OCI-LY7 (cell line): ENCODE measurements at regions not wholly inside any gene's neighbourhood (a gene's known extent, or its start where the extent isn't known, plus 50 kb on each side); places are given as distances from the start of the nearest gene placed in this dataset.
"Not testable (repeated sequence)": the region's sequence is repeated elsewhere in the genome, so short reads cannot be mapped to it uniquely, and the experiment has no call there.

Experiments
- EZH2phosphoT487 ChIP-seq: fragments of 200-600 bp; sonication (generic); IDR thresholded peaks from 2 replicates; pipeline ENCODE4 v1.6.1; 2018; ENCODE audit warnings: low read depth, borderline replicate concordance, mild to moderate bottlenecking, mixed run types, antibody characterized with exemption, low read length, moderate library complexity, mixed read lengths
- TF ChIP-seq, protein P1 (sequence below): fragments of 200-600 bp; sonication (generic); conservative IDR thresholded peaks from 2 replicates; pipeline ENCODE4 v1.5.1; 2014; ENCODE audit warnings: mild to moderate bottlenecking, antibody characterized with exemption, low read length, moderate library complexity, mixed read lengths

DNA sequence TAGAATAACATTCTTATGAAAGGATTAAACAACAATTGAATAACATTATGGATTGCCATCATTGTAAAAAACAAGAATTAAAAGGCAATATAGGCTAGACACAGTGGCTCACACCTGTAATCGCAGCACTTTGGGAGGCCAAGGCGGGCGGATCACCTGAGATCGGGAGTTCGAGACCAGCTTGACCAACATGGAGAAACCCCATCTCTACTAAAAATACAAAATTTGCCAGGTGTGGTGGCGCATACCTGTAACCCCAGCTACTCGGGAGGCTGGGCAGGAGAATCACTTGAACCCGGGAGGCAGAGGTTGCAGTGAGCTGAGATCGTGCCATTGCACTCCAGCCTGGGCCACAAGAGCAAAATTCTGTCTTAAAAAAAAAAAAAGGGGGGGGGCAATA, 63.2 kb downstream of the OR2B2 start:
- TF ChIP-seq, protein P1, sequence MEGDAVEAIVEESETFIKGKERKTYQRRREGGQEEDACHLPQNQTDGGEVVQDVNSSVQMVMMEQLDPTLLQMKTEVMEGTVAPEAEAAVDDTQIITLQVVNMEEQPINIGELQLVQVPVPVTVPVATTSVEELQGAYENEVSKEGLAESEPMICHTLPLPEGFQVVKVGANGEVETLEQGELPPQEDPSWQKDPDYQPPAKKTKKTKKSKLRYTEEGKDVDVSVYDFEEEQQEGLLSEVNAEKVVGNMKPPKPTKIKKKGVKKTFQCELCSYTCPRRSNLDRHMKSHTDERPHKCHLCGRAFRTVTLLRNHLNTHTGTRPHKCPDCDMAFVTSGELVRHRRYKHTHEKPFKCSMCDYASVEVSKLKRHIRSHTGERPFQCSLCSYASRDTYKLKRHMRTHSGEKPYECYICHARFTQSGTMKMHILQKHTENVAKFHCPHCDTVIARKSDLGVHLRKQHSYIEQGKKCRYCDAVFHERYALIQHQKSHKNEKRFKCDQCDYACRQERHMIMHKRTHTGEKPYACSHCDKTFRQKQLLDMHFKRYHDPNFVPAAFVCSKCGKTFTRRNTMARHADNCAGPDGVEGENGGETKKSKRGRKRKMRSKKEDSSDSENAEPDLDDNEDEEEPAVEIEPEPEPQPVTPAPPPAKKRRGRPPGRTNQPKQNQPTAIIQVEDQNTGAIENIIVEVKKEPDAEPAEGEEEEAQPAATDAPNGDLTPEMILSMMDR = not testable (repeated sequence)
- TF ChIP-seq EZH2phosphoT487 = not testable (repeated sequence)
